ENCODE measurements at regions not wholly inside any gene's neighbourhood (a gene's known extent, or its start where the extent isn't known, plus 50 kb on each side); places are given as distances from the start of the nearest gene placed in this dataset.

DNA sequence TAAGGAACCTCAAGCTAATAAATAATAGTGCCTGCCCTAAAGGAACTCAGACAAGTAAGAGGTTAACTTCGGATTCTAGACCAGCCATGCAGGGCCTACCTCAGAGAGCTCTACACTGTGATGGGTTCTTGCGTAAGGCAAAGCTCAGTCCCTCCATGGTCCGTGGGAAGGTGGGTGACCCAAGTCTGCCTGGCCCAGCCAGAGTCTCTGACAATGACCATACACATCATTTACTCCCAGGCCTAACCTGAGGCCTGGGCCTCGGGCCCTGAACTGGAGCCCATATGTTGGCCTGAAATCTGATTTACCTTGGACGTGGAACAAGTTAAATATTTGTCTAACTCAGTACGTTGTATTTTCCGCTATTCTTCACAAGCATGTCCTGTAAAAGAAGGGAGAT lies 55.1 kb downstream of the TMEM174 start:
- no peak for DNase-seq (ENCODE audit: low read depth)

Measured in renal cortical epithelial cell (primary cell).